ENCODE measurements at regions not wholly inside any gene's neighbourhood (a gene's known extent, or its start where the extent isn't known, plus 50 kb on each side); places are given as distances from the start of the nearest gene placed in this dataset.
"Not testable (repeated sequence)": the region's sequence is repeated elsewhere in the genome, so short reads cannot be mapped to it uniquely, and the experiment has no call there.

DNA sequence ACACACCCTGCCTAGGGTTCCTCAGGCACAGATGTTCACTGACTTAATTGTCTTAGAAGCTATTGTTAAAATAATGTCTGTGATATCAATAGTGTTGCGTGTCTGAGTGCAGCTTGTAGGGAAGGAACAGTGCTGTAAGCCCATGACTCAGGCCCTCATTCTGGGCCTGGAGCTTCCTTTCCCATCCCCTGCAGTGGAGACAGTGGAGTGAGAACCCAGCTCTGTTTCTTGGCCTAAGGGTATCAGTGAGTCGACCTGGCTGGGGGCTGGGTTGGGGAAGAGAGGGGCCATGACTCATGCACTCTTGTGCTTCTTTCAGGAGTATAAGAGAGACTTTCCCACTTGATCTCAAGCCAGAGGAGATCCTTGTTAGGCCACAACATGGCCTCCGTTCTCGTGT lies 106.8 kb downstream of the HRH4 start:
- DNase-seq = no peak

DNA sequence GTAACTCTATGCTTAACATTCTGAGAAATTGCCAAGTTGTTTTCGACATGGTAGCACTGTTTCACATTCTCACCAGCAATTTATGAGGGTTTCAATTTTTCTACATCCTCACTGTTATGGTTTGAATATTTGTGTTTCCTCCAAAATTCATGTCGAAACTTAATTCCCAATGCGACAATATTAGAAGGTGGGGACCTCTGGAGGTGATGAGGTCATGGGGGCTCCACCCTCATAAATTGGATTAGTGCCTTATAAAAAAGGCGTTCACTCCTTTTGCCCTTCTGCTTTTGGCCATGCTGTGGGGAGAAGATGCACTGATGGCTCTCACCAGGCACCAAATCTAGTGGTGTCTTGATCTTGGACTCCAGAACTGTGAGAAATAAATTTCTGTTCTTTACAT lies 110.3 kb downstream of the HRH4 start:
- DNase-seq = no peak

DNA sequence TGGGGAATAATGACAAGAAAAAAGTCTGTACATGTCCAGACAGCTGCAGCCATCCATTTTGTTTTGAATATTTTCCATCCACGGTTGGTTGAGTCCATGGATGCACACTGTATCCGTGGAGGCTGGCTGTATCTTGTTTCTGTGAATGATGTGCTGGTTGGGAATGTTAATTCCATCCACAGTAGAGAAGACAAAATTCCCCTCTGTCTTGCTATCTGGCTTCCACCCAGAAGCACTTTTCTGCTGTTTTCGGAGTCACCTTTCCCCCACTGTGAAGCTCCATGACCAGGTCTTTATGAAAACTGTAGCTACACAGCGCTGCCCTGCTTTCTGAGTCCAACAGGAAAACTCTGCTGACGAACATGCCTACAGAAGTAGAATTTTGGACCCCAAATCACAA lies 122.3 kb downstream of the HRH4 start:
- no peak for DNase-seq

DNA sequence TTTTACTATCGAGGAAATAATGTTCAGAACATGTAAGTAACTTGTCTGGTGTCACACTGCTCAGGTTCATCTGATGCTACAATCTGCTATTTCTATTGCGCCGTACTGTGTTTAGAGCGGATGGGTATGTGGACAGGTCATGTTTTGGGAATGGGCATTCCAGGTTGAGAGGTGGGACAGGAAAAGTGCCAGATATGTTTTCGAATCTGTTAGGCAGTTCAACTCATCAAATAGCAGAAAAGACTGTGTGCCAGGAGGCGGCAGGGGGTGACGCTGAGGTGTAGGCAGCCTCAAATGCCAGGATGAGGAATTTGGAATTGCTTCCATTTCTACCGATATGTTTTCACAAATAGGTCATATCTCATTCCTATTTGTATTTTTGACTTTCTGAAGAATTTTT lies 123.8 kb downstream of the HRH4 start:
- no peak for DNase-seq

DNA sequence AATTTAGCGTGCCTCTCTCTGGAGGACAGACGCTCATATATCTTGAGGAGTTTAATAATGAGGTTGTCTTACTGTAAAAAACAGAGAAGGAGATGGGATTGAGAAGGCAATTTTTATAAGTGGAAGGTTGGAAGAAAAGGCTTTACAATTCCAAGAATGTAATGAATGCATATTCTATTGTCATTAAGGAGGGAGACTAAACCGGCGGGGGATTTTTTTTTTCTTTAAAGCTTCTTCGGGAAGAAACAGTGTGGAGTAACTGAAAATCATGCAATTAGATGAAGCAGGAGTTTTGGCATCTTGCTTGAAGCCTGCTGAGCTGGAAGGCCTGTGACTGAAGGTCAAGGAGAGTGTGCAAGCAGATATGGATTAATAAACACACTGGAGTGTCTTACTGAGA lies 124.4 kb downstream of the HRH4 start:
- no peak for DNase-seq

DNA sequence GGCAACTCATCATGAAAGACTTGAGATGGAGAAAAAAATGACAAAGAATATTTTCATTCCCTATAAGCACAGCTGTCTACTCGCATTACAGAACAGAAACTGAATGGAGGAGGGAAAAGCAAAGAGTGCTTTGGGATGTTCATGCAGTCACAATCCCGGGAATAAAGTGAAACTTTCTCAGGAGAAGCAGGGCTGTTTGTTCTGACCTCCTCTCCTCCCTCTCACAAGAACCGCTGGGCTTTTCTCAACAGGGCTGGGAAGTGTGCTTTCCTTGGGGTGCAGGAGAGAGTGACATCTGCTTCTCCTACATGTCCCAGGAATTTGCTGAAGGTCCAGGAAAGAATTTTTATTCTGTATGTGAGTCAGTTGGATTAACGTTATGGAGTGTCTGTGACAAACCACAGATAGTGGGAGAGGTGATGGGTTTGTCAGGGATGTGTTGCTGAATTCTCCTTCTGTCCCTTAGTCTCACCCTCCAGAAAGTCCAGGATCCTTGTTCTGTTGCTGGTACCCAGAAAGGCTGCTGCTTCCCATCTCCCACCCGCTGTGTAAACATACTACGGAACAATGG lies 125.6 kb downstream of the HRH4 start:
- DNase-seq = no peak

DNA sequence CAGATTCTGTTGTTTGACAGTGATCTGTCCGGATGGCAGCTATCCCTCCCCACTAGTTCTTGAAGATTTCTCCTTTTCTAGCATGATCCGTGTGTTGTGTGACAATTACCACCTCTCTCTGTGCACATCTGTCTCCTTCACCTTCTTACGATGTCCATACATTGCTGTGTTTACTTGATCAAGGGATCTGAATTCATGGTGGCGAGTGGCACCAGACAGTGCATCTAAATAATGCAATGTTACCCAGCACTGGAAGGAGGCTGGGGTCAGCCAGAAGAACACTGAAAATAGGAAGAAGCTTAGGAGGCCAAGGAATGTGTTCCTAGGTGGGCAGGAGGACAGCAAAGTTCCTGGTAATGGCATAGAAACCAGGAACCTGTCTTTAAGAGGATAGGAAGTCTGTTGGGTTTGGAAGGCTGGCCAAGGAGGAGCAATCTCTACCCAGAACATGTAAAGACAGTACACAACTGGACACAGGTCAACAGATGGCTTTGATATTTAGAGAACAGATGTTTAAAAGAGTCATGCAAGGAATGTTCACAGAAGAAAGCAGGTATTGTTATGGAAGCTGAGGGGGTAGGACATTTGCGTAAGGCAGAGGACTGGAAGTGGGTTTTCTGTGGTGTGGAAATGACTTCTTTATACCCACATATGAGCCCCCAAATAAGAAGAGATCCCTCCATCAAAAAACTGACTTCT lies 126.4 kb downstream of the HRH4 start:
- DNase-seq = no peak

DNA sequence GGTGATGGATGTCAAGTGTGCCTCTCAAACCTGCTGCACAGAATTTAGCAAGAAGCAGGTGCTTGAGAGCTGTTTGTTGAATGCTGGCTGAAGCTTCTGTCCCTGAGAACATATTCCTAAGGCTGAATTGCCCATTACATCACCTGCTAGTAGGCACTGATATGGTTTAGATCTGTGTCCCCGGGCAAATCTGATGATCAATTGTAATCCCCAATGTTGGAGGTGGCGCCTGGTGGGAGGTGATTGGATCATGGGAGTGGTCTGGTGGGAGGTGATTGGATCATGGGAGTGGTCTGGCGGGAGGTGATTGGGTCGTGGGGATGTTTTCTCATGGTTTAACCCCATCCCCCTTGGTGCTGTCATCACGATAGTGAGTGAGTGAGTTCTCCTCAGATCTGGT lies 128.0 kb downstream of the HRH4 start:
- no peak for DNase-seq

DNA sequence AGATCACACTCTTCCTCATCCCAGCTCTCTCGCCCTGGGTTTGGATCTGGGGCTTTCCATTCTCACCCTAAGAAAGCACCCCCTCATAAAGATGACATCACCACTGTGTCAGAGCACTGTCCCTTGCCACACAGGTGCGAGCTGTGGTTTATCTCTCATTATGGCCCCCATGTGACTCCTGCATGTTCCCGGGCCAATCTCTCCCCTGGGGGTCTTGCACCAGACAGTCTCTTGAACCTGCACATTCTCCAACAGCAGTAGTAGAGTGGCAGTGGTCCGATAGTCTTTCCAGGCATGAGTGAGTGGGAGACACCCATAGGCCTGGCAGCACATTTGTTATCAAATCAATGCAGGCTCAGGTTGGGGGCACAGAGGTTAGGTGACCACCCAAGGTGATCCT lies 130.5 kb downstream of the HRH4 start:
- no peak for DNase-seq

DNA sequence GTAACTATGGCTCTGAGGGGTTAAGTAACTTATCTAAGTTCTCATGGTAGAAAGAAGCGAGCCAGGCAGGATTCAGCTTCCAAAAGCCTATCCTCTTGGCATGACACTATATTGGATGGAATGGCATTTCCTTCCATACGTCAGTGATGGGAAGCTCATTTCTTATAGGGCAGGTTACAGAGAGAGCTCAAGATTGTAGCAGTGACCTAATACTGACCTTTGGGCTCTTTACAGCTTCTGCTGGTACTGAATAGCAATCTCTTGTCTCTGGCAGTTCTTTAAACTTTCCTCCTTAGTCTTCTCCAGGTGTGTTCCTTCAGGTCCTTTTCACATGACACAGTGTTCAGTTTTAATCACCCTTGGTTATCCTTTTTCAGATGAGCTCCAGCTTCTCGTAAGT lies 133.0 kb downstream of the HRH4 start:
- no peak for DNase-seq

DNA sequence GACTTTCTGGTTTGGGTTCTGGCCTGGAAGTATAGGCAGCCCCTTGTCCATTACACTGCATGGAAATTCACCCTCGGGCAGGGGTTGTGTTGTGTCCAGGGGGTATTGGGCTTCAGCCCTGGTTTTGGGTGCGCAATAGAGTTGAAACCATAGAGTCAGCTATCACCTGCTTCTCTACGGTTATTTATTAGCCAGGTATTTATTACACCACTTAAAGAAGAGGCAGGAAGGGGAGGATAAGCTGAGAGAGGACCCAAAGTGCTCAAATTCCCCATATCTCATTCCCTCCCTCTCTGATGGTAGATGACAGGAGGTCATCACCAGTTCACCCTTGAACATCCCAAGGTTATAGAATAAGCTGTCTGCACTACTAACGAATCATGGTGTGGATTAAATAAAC lies 133.4 kb downstream of the HRH4 start:
- DNase-seq = peak; percentile 11

DNA sequence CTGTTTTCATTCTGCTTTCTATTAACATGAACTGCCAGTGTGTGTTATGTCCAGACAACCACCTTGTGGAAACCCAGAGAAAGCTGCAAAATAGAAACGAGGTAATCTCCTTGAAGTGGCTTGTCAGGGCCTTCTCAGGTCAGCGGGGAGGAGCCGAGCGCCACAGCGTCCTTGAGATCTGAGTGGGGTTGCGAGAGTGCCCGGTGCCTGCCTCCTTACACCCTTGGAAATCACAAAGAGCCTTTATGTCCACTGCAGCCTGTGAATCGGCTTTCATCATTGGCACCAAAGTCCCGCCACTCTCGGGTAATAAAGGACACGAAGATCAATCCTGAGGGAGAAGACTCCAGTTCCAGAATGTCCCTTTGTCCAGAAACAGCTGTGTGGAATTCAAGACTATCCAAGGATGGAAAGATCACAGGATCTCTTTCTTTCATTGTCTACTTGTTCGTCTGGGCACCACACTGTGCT lies 135.2 kb downstream of the HRH4 start:
- DNase-seq = no peak

DNA sequence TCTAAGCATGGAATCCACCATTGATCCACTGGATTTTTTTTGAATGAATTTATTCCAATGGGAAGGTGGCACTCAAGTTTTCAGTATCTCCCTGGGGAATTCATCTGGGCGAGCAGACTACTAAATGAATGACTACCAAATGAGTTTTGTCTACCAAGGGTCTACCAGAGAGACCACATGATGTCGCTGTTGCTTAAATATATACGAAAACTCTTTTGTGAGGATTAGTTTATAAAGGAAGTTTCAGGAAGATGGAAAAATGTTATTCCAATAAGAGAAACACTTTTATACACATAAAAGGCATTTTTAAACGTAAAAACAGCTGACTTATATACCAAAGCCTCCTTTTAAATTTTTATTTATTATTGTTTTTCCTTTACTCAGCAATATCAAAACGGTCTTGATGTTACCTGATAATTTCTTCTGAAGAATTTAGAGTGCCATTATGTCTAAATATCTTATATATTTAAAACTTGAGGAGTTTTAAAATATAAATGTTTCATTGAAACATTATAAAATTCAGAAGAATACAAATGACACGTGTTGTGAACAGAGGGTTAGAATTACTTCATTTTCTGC lies 139.7 kb downstream of the HRH4 start:
- peak; percentile 73 for DNase-seq

DNA sequence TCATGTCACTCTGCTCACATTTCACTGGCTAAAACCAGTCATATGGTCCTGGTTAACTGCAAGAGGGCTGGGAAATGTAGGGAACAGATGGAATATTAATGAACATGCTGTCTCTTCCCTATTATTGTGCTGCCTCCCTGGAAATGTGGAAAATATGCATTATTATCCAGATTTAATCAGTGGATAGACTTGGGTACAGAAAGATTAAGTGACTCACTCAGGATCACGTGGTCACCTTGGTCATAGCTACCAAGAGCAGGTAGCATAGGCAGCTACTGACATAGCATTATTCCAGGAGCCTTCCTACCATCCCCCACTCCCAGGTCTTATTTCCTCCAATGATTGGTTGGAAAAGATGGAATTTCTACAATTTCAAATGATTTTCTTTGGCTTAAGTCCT lies 141.1 kb downstream of the HRH4 start:
- DNase-seq = peak; percentile 34

DNA sequence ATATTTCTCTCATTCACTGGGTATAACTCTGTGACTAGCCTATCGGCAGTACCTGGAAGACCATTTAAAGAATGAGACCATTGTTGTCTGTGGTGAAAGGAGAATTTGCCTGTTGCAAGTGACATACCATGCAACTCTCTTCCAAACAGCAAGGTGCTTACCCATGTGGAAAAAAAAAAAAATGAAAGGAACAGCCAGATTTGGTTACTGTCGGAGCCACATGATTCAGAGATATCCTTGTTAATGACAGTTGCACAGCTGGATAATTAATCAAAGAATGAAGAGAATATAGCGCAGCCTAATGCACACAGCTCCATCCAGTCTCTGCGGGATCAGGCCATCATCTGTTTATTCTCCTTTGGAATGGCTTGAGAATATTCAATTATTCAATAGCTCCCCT lies 141.8 kb downstream of the HRH4 start:
- no peak for DNase-seq

DNA sequence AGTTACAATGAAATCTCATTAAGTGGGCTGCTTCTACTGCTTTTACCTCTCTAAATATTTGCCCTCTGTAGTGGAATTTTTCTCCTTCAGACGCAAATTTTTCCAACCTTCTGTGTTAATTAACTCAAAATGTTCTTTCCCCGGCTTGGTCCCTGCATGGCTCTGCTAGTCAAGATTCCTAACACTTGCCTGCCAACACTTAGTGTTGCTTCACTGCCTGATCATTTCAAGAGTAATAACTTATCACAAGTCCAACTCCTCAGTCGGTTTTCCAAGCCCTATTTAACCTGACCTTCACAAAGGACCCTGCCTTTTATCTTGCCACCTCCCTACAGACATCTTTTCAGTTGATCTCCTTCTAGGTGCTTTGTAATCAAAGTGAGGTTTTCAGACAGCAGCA lies 142.7 kb downstream of the HRH4 start:
- DNase-seq = no peak

DNA sequence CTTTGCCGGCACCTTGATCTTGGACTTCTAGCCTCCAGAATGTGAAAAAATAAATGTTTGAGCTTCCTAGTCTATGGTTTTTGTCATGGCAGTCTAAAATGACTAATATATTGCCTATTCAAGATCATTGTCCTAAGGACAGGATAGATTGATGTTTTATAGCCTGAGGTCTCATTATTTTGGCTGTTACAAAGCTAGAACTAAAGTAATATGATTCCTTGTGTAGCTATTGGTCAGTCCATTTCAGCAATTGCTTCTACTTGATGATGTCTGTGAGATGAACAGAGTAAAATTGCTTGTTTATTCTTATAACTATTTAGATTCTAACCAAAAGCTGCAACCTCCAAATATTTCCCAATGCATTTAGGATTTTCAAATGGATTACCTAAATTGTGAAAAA lies 145.0 kb downstream of the HRH4 start:
- no peak for DNase-seq

DNA sequence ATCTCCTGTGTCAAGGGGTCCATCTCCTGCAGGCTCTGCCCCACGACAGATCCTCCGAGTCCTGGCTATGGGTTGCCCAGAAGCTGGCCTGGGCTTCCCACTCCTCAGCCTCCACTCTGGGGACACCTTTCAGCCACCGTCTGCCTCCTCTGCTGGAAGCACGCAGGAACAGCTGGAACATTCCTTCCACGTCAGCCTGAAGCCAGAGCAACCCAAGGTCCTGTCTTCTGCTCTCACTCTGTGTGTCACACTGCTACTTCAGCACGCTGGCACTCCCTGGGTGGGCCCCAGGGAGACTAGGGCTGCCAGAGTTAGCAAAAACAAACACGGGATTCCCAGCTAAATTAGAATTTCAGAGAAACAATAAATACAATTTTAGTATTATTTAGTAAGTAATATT lies 148.8 kb downstream of the HRH4 start:
- no peak for DNase-seq

DNA sequence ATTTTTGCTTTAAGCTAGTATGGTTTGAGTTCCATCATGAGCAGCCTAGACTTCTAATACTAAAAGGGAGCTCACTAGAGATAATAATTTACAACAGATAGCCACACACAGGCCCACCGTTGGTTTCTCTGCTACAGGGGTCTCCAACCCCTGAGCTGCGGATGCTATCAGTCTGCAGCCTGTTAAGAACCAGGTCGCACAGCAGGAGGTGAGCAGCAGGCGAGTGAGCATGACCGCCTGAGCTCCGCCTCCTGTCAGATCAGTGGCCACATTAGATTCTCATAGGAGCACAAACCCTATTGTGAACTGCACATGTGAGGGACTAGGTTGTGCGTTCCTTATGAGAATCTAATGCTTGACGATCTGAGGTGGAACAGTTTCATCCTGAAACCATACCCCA lies 150.6 kb downstream of the HRH4 start:
- DNase-seq = no peak

DNA sequence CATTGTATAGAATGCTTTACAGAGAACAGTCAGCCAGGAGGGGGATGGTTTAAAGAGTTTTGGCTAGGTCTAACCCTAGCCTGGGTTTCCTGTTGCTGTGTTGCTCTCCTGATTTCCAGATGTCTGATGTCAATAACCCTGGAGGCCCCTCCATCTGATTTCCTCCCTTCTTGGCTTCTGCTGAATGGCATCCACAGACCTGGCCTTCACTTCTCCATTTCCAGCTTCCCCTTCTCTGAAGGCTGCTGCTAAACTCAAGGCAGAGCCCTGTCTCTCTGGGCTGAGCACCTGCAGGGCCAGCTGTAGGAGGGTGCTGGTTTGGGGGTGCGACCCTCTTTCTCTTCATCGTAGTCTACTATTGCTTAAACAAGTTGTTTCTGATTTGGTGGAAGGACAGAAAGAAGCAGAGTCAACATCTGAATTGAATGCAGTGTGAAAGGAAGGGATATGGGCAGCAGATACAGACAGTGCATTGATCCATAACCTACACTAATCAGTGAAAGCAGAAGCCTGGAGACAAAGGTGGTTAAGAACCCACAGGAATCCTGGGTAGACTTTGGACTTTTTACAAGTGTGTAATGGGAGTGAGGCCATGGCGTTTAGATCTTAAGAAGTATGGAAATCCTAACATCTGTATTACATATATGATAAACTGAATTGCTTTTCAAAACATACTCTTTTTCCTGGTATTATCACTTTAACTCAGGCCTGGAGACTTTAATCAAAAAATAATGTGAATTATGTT lies 153.6 kb downstream of the HRH4 start:
- no peak for DNase-seq

DNA sequence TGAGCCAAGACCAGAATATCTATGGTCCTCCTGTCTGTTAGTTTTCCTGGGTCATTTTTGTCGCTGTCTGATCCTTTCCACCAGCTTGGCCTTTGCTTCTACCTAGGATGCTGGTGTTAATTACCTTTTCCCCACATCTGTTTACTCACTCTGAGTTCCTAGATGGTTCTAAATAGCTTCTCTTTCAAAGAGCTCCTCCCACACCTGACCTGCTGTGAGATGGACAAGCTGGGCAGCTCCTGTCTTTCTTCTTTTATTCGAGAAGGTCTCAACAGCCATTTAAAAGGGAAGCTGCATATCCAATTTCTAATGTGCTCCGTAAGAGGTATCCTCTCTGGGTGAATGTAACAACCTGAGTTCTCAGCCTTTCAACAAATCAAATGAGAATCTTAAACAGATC lies 156.2 kb downstream of the HRH4 start:
- no peak for DNase-seq

DNA sequence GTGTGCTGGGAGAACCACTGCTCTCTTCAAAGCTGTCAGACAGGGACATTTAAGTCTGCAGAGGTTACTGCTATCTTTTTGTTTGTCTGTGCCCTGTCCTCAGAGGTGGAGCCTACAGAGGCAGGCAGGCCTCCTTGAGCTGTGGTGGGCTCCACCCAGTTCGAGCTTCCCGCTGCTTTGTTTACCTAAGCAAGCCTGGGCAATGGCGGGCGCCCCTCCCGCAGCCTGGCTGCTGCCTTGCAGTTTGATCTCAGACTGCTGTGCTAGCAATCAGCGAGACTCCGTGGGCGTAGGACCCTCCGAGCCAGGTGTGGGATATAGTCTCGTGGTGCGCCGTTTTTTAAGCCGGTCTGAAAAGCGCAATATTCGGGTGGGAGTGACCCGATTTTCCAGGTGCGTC lies 164.0 kb downstream of the HRH4 start:
- not testable (repeated sequence) for DNase-seq

DNA sequence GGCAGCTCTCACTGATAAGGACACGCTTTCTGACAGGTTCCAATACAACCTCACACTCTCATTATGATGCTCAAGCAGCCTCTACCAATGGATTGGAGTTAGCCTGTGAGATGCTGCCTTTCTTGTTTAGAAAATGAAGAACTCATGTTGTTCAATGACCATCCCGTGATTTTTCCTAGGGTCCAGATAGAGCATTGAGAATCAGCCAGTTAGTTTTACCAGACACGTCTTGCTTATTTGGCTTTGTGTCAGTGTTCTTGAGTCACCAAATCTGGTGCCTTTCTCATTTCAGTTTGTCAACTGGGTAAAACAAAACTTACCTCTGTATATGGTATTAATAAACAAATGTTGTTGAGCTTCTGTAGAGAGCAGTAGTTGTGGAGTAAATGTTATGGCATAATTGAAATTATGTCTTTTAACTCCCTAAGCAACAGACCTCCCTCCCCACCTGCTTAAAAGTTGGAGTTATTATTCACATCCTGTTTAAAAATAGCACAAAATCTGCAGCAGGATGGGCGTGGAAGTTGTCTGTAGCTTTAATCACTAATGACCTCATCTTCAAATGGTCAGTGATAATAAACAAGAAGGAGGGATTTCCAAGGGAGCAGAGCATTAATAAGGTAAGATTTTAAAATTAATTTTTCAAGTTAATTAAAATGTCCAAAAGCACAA lies 167.3 kb downstream of the HRH4 start:
- no peak for DNase-seq

DNA sequence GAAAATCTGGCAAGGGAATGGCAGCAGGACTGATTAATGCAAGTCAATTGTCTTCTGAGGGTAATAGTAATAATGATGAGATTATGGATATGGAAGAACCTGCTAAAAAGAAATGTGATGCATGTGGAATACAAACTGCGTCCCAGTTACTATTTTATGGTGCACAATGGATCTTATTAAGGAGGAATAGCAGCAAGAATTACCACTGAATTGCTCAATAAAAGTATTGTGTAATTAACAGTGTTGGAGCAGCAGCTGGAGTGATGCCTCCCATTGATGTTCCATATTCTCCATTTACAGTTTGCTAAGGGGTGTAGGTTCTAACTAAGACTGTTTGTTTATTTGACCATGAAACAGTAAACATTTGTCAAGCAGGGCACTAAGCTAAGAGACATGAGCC lies 167.9 kb downstream of the HRH4 start:
- DNase-seq = no peak

All from DMS53 (cell line).